Activated T-helper 2 cell treated with anti-CD3 and anti-CD28 coated beads, Interferon-gamma antibody, Interleukin-2, Interleukin-4, amounts not matched to agents 10 μg/mL and 5 μg/mL and 100 μg/mL, durations not matched to agents 14 hours and 24 hours and 36 hours (primary cell): ENCODE measurements at regions not wholly inside any gene's neighbourhood (a gene's known extent, or its start where the extent isn't known, plus 50 kb on each side); places are given as distances from the start of the nearest gene placed in this dataset.

Experiments used
- DNase-seq: peaks from one replicate; pipeline ENCODE4 v3.0.0; 2021; ENCODE audit warnings: low spot score
- H3K27ac Mint-ChIP-seq: one replicate; pipeline ENCODE4 v1.8.0; 2021; ENCODE audit warnings: mixed read lengths
- H3K27me3 Mint-ChIP-seq: one replicate; pipeline ENCODE4 v1.8.0; 2021; ENCODE audit warnings: low read depth, mixed read lengths
- H3K36me3 Mint-ChIP-seq: one replicate; pipeline ENCODE4 v1.8.0; 2021; ENCODE audit warnings: low read depth, mixed read lengths
- H3K4me1 Mint-ChIP-seq: one replicate; pipeline ENCODE4 v1.8.0; 2021; ENCODE audit warnings: low read depth, mixed read lengths
- H3K4me3 Mint-ChIP-seq: one replicate; pipeline ENCODE4 v1.8.0; 2021; ENCODE audit warnings: low read depth, mild to moderate bottlenecking, moderate library complexity, mixed read lengths
- H3K9me3 Mint-ChIP-seq: one replicate; pipeline ENCODE4 v1.8.0; 2021; ENCODE audit warnings: mixed read lengths
- intact Hi-C: fragments of 100-400 bp; cut with micrococcal nuclease; formaldehyde crosslinking; loops from one replicate; pipeline ENCODE4 v1.15.1; 2023

- H3K4me1 Mint-ChIP-seq = peaks cover 6% of the 10 kb centered on the region
- no peak for DNase-seq
- H3K27ac Mint-ChIP-seq = no peak overlapping the region
- intact Hi-C loops = no loop called here
- H3K27me3 Mint-ChIP-seq = peaks cover 54% of the 10 kb centered on the region
- H3K9me3 Mint-ChIP-seq = no peaks in the 10 kb centered on the region
- no peaks in the 10 kb centered on the region for H3K36me3 Mint-ChIP-seq
- H3K4me3 Mint-ChIP-seq = no peak overlapping the region
Measured at GRCh38 chr10:88076027-88076880, 212.8 kb downstream of the PTEN start.

DNA sequence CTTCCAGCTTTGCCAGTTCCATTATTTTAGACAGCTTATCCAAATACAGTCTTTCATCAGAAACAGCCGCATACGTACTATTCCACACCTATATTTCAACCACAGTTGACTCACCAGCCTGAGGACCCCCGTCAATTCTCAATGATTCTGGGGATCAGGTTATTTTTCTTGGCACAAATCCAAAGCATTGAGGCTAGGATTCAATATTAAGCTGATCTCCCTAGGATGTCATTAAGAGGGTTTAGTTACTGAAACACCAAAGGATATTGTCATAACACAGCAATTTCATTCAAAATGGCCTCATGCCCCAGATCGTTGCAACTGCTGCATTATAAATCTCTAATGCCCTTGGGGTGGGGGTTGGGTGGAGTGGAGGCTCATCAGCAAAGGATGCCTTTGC is 214.6 kb downstream of the PTEN start:
- no peaks in the 10 kb centered on the region for H3K9me3 Mint-ChIP-seq
- no peaks in the 10 kb centered on the region for H3K36me3 Mint-ChIP-seq
- no peak for DNase-seq
- no peak overlapping the region for H3K27ac Mint-ChIP-seq
- no peak overlapping the region for H3K4me3 Mint-ChIP-seq
- H3K4me1 Mint-ChIP-seq = peaks cover 6% of the 10 kb centered on the region
- peaks cover 58% of the 10 kb centered on the region for H3K27me3 Mint-ChIP-seq
- intact Hi-C loops = no loop called here

GRCh38 chr10:88080213-88080612 is 216.8 kb downstream of the PTEN start:
- intact Hi-C loops = no loop called here
- Mint-ChIP-seq H3K27ac (no peak overlapping the region), H3K27me3 (peaks cover 52% of the 10 kb centered on the region), H3K9me3 (no peaks in the 10 kb centered on the region), H3K4me3 (no peak overlapping the region), H3K36me3 (no peaks in the 10 kb centered on the region), H3K4me1 (peaks cover 6% of the 10 kb centered on the region)
- no peak for DNase-seq

DNA sequence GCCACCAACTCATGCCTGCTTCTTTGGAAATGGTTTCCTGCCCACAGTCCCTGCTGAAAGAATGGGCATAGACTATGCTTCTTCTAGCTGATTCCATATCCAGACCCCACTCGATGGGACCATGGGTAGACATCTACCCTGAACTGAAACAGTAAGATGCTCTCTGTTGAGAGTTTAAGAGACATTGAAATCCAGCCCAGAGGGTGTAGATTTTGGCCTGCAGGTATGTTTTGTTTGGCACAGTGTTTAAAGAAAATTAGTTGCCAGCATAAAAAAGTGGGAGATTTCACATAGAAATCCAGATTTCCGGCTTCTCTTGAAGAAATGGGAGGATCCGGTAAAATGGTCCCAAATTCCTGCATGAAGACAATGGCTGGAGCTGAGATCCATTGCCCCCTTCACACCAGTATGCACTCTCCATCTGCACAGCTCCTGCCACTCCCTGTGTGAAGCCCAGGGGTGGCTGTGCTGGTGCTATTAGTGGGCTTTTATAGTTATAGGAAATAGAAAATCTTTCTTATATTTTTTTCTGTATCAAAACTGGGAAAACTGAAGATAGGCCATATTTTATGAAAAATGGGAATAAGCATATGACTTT is 218.1 kb downstream of the PTEN start:
- H3K27me3 Mint-ChIP-seq = peaks cover 56% of the 10 kb centered on the region
- no peak overlapping the region for H3K27ac Mint-ChIP-seq
- no peaks in the 10 kb centered on the region for H3K36me3 Mint-ChIP-seq
- DNase-seq = no peak
- peaks cover 2% of the 10 kb centered on the region for H3K4me1 Mint-ChIP-seq
- intact Hi-C loops = no loop called here
- H3K4me3 Mint-ChIP-seq = no peak overlapping the region
- H3K9me3 Mint-ChIP-seq = no peaks in the 10 kb centered on the region

- Mint-ChIP-seq H3K4me1 (peaks cover 2% of the 10 kb centered on the region), H3K27ac (no peak overlapping the region), H3K27me3 (peaks cover 60% of the 10 kb centered on the region), H3K9me3 (no peaks in the 10 kb centered on the region), H3K4me3 (no peak overlapping the region), H3K36me3 (no peaks in the 10 kb centered on the region)
- DNase-seq = no peak
- intact Hi-C loops = no loop called here
Measured at GRCh38 chr10:88082391-88082790, 219.0 kb downstream of the PTEN start.

DNA sequence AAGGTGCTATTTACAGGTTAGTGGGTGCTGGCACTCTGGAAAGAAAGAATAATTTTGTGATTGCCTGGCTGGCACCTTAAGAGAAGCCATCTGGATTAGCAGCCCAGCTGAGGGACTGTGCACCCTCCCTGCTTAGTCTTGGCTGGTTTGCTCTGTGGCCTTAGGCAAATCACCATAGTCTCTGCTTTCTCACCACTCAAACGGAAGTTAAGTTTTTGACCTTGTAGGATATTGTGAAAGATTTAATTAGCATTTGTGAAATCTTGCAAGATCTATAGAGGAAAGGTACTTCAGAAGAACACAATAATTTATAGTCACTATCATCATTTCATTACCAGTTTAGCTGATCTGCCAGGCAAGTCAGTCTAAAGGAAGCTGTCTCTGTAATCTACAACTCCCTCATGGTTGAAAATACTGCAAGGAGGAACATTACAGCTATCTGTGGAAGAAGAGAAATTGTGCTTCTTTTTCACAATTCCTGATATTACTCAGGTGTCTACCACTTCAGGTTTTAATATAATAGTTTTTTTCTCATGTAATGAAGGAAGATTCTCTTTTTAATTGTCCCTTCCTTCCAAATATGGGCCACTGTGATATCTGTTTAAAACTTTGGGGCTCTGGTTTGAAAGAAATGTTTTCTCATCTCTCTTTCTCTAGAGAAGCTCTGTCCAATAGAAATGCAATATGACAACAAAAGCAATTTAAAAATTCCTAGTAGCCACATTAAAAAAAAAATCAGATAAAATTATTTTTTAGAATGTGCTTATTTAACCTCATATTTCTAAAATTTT is 219.6 kb downstream of the PTEN start:
- Mint-ChIP-seq H3K4me3 (no peak overlapping the region), H3K9me3 (no peaks in the 10 kb centered on the region), H3K27me3 (peaks cover 57% of the 10 kb centered on the region), H3K27ac (no peak overlapping the region), H3K36me3 (no peaks in the 10 kb centered on the region), H3K4me1 (peaks cover 2% of the 10 kb centered on the region)
- no peak for DNase-seq
- intact Hi-C loops = no loop called here

GRCh38 chr10:88083597-88083989 is 220.2 kb downstream of the PTEN start:
- no peak for DNase-seq
- H3K36me3 Mint-ChIP-seq = no peaks in the 10 kb centered on the region

DNA sequence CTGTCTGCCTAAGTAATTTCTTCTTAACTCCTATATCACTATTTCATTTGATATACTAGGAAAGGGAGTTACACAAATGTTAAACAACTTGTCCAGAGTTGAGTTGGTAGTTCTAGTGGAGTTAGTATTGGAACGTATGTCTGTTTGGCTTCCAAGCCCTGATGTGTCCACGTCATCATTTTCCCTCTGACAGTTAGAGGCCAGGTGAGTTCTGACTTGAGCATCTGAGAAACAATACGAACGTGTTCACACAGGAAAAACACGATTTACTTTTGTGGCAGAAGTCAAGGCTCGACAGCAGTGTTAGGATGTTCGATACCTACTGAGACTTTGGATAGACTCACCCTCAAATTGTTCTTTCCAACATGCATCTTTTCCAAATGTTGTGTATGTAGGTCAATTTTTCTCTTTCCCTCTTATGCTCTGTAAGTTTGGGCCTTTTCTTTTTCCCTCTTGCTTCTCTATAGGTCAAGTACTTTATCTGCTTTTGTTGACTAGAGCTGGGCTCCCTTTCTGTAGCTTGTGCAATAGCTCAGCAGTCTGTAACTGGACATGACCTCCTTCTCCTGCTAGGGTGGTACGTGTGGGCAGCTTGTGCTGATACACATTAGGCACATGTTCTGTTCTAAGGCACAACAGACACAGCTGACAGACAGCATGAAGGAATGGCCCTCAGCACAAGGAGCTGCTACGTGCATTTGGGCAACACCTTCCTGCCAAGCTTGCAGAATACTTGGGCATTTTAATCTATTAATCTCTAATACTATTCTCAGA is 222.9 kb downstream of the PTEN start:
- Mint-ChIP-seq H3K36me3 (peaks cover 3% of the 10 kb centered on the region), H3K9me3 (no peaks in the 10 kb centered on the region), H3K4me1 (peaks cover 16% of the 10 kb centered on the region), H3K4me3 (no peak overlapping the region), H3K27ac (no peak overlapping the region), H3K27me3 (peaks cover 51% of the 10 kb centered on the region)
- intact Hi-C loops = no loop called here
- no peak for DNase-seq

More at GRCh38 chr10:88083597-88083989, 220.2 kb downstream of the PTEN start:
- H3K27me3 Mint-ChIP-seq = peaks cover 56% of the 10 kb centered on the region
- no peaks in the 10 kb centered on the region for H3K9me3 Mint-ChIP-seq
- H3K27ac Mint-ChIP-seq = no peak overlapping the region
- peaks cover 2% of the 10 kb centered on the region for H3K4me1 Mint-ChIP-seq
- intact Hi-C loops = no loop called here
- no peak overlapping the region for H3K4me3 Mint-ChIP-seq

DNA sequence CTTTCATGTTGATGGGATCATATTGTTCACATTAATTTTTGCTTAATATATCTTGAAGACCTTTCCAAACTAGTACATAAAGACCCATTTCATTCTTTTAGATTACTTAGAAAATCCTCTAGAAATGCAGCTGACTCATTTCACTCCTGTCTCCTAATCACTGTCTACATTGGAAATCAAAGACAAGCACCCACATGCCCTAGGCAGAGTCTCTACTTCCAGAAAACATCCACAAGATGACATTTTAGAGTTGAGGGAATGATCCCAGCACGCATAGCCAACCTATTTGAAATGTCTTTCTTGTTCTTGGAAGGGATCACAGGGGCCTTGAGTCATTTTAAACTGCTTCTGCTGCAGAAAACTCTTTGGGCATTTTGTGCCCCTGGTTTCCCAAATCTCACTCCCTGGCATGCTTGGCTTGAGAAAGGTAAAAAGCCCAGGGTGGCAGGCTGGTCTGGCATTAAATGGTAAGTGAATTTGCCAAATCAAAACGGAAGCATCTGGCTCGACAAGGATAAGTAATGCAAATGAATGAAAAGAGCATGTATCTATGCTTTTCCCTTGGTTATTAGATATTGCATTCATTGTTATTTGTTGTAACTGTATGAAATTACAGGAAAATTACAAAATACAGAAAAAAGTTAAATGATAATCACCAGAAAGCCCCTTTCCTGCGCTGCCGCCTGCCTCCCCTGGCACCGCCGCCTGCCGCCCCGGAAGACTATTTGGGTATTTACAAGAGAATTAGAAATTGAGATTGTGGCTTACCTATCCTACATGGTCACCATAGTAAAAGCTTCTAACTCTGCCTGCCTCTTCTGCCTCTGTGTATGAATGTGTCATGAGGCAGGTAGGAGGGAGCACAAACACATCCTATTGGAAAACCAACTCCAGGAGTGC is 225.3 kb downstream of the PTEN start:
- peaks cover 34% of the 10 kb centered on the region for H3K4me1 Mint-ChIP-seq
- intact Hi-C loops = no loop called here
- no peak overlapping the region for H3K27ac Mint-ChIP-seq
- no peak for DNase-seq
- H3K4me3 Mint-ChIP-seq = no peak overlapping the region
- H3K27me3 Mint-ChIP-seq = peaks cover 50% of the 10 kb centered on the region
- no peaks in the 10 kb centered on the region for H3K9me3 Mint-ChIP-seq
- peaks cover 3% of the 10 kb centered on the region for H3K36me3 Mint-ChIP-seq

DNA sequence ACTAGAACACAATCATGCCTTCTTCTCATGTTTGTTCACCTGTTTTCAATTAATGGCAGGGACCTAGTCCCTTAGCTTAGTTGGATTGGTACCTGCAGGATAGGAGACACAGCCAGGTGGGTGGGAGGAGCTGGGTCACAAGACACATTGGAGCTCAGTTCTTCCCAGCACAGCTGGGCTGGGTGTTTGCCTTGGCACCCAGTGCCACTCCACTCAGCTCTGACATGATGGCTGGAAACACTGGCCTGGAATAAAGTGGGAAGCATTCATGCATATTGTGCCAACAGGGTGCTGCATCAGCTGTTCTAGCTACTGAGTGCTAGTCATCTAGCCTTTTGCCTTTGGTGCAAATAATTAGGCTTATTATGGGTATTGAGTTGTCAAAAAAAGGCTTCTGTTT is 226.1 kb downstream of the PTEN start:
- Mint-ChIP-seq H3K27ac (no peak overlapping the region), H3K4me1 (peaks cover 34% of the 10 kb centered on the region), H3K36me3 (peaks cover 3% of the 10 kb centered on the region), H3K9me3 (no peaks in the 10 kb centered on the region), H3K27me3 (peaks cover 50% of the 10 kb centered on the region), H3K4me3 (no peak overlapping the region)
- DNase-seq = no peak
- intact Hi-C loops = no loop called here

DNA sequence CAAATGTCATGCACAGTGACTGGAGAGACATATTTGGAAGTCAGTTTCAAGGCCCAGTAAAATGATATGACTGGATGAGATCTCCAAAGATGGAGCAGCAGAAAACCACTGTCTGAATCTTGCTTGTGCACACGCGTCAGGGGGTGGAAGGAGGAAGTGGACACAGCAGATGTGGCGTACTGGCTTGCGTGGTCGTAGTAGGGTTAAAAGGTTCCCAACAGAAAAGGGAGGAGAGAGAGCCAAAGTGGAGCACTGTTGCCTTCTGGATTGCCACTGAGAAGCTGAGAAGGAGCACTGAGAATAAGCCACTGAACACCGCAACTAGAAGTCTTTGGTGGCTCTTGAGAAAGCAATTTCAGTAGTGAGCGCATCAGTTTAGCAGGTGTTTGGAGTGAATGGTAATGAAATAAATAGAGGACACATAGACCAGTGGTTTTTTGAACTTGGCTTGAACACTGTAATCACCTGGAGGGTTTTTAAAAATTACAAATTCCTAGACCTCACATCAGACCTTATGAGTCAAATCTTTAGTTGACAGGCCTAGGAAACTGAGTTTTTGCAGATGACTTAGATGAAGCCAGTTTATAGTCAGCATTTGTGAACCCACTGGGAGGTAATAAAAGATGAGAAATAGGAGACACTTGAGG is 227.3 kb downstream of the PTEN start:
- no peak overlapping the region for H3K4me3 Mint-ChIP-seq
- H3K36me3 Mint-ChIP-seq = peaks cover 3% of the 10 kb centered on the region
- H3K27me3 Mint-ChIP-seq = peaks cover 55% of the 10 kb centered on the region
- peaks cover 34% of the 10 kb centered on the region for H3K4me1 Mint-ChIP-seq
- no peaks in the 10 kb centered on the region for H3K9me3 Mint-ChIP-seq
- intact Hi-C loops = loop anchor here (1.0 to 10.0 kb wide), 7 partner anchors 20 to 704 kb away; no protein-coding TSS in a partner anchor
- H3K27ac Mint-ChIP-seq = no peak overlapping the region
- no peak for DNase-seq
